Left cardiac atrium (tissue), 4 donors: ENCODE measurements at regions not wholly inside any gene's neighbourhood (a gene's known extent, or its start where the extent isn't known, plus 50 kb on each side); places are given as distances from the start of the nearest gene placed in this dataset.
A peak's percentile ranks its signal among the peaks of the same experiment; 100 is the strongest.
"Not testable (repeated sequence)": the region's sequence is repeated elsewhere in the genome, so short reads cannot be mapped to it uniquely, and the experiment has no call there.

Source experiments
- ATAC-seq, 2 donors: fragments of 200-7000 bp; cut with Tn5 transposase; one replicate each; pipeline ENCODE4 v1.9.1; 2020; ENCODE audit warnings: mild to moderate bottlenecking in 2 of 2, moderate library complexity in 2 of 2
- DNase-seq: peaks from one replicate; pipeline ENCODE4 v3.0.0-alpha.2; 2020
- intact Hi-C, 2 donors: fragments of 100-400 bp; cut with DNase I; formaldehyde crosslinking; loops; one replicate each; pipeline versions ENCODE4 v1.14.1 to v1.15.1; 2022 to 2023
- donor health status: DM: no; HTN: yes; CAD: no.
- donor health status: DM: no; HTN: yes; CAD: no; lungs with severe emphysema.
- donor health status: DM: yes; HTN: yes; CAD: no.
- donor health status: Dilated cardiomyopathy.

- no peak for DNase-seq
- ATAC-seq = no peak
- intact Hi-C loops = no loop called here
These were observed 359.5 kb downstream of the RND3 start for GRCh38 chr2:150127995-150128394.

- no peak for DNase-seq
- intact Hi-C loops = no loop called here
- no peak for ATAC-seq
These were observed 360.0 kb downstream of the RND3 start for GRCh38 chr2:150127346-150127990.

- intact Hi-C loops = no loop called here
- no peak for ATAC-seq
- DNase-seq = no peak
These were observed 360.6 kb downstream of the RND3 start for GRCh38 chr2:150126839-150127238.

GRCh38 chr2:150126143-150126740 lies 361.2 kb downstream of the RND3 start:
- ATAC-seq = no peak
- intact Hi-C loops = no loop called here
- no peak for DNase-seq

- intact Hi-C loops = no loop called here
- no peak for ATAC-seq
- DNase-seq = no peak
These were observed 361.8 kb downstream of the RND3 start for GRCh38 chr2:150125708-150126107.

GRCh38 chr2:150125188-150125587 lies 362.3 kb downstream of the RND3 start:
- DNase-seq = no peak
- intact Hi-C loops = no loop called here
- ATAC-seq = no peak

- no peak for DNase-seq
- ATAC-seq = no peak
- intact Hi-C loops = no loop called here
These were observed 362.7 kb downstream of the RND3 start for GRCh38 chr2:150124739-150125138.

GRCh38 chr2:150122871-150123613 lies 364.4 kb downstream of the RND3 start:
- intact Hi-C loops = no loop called here
- DNase-seq = no peak
- ATAC-seq = no peak

- intact Hi-C loops = no loop called here
- ATAC-seq (no peak), DNase-seq (no peak)
These were observed 365.3 kb downstream of the RND3 start for GRCh38 chr2:150122156-150122555.

GRCh38 chr2:150120326-150120955 lies 367.0 kb downstream of the RND3 start:
- DNase-seq (no peak), ATAC-seq (no peak)
- intact Hi-C loops = no loop called here

- no peak for ATAC-seq
- intact Hi-C loops = no loop called here
- no peak for DNase-seq
These were observed 367.6 kb downstream of the RND3 start for GRCh38 chr2:150119819-150120218.

GRCh38 chr2:150114089-150114488 lies 373.4 kb downstream of the RND3 start:
- DNase-seq, ATAC-seq, intact Hi-C loops: not testable (repeated sequence)

GRCh38 chr2:150110548-150110947 lies 376.9 kb downstream of the RND3 start:
- ATAC-seq = no peak
- intact Hi-C loops = no loop called here
- no peak for DNase-seq

GRCh38 chr2:150109912-150110311 lies 377.6 kb downstream of the RND3 start:
- intact Hi-C loops = no loop called here
- peak; percentile 34 for DNase-seq
- ATAC-seq = peak in 1 of 2 donors; percentile 46

- ATAC-seq = no peak
- DNase-seq = no peak
- intact Hi-C loops = no loop called here
These were observed 378.4 kb downstream of the RND3 start for GRCh38 chr2:150109028-150109427.

- DNase-seq (no peak), ATAC-seq (no peak)
- intact Hi-C loops = no loop called here
These were observed 379.7 kb downstream of the RND3 start for GRCh38 chr2:150107816-150108215.

GRCh38 chr2:150107170-150107569 lies 380.3 kb downstream of the RND3 start:
- DNase-seq (no peak), ATAC-seq (no peak)
- intact Hi-C loops = no loop called here

GRCh38 chr2:150101947-150102346 lies 385.5 kb downstream of the RND3 start:
- DNase-seq (no peak), ATAC-seq (no peak)
- intact Hi-C loops = no loop called here

- no peak for DNase-seq
- intact Hi-C loops = no loop called here
- ATAC-seq = no peak
These were observed 386.6 kb downstream of the RND3 start for GRCh38 chr2:150100834-150101233.

GRCh38 chr2:150100336-150100735 lies 387.1 kb downstream of the RND3 start:
- no peak for ATAC-seq
- intact Hi-C loops = no loop called here
- DNase-seq = no peak
